ENCODE measurements at regions not wholly inside any gene's neighbourhood (a gene's known extent, or its start where the extent isn't known, plus 50 kb on each side); places are given as distances from the start of the nearest gene placed in this dataset.

- no peak for TF ChIP-seq POU6F1 (CRISPR knock-in tag; IDR thresholded peaks at IDR 0.05; ENCODE audit: borderline replicate concordance, low read depth)
- TF ChIP-seq ARNTL (CRISPR knock-in tag; IDR thresholded peaks at IDR 0.05; ENCODE audit: borderline replicate concordance, low read depth) = no peak
- TF ChIP-seq CREB5 (CRISPR knock-in tag; IDR thresholded peaks at IDR 0.05; ENCODE audit: low read depth) = no peak
- TF ChIP-seq RARB (CRISPR knock-in tag; IDR thresholded peaks at IDR 0.05) = no peak
- no peak for TF ChIP-seq BACH2 (CRISPR knock-in tag; IDR thresholded peaks at IDR 0.05; ENCODE audit: borderline replicate concordance)
- no peak for TF ChIP-seq ZFP30 (CRISPR knock-in tag; IDR thresholded peaks at IDR 0.05)
Observed at GRCh38 chr6:163930012-163930411, 515.5 kb downstream of the QKI start.

Data from SK-N-SH treated with all-trans-retinoic acid at 6 μM for 48 hours (cell line).